HG03565 (cell line): ENCODE measurements at regions not wholly inside any gene's neighbourhood (a gene's known extent, or its start where the extent isn't known, plus 50 kb on each side); places are given as distances from the start of the nearest gene placed in this dataset.

ENCODE experiments used
- ATAC-seq: cut with Tn5 transposase; IDR thresholded peaks from one replicate; pipeline ENCODE4 v1.9.1; 2021; ENCODE audit warnings: mild to moderate bottlenecking, moderate library complexity; ENCODE audit not compliant: unreplicated experiment

- ATAC-seq = no peak
These were observed 98.6 kb upstream of the TMEM168 start for GRCh38 chr7:112888781-112889180.

DNA sequence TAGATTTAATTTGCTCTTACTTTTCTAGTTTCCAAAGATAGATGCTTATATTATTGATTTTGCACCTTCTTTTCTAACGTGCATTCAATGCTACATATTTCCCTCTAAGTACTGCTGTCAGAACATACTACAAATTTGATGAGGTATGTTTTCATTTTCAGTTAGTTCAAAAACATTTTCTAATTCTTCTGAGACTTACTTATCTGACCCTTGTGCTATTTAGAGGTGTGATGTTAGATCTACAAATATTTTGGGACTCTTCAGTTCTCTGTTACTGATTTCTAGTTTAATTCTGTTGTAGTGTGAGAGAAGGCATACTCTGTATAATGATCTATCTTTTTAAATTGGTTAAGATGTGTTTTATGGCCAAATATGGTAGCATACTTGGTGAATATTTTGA lies 97.8 kb upstream of the TMEM168 start:
- no peak for ATAC-seq

DNA sequence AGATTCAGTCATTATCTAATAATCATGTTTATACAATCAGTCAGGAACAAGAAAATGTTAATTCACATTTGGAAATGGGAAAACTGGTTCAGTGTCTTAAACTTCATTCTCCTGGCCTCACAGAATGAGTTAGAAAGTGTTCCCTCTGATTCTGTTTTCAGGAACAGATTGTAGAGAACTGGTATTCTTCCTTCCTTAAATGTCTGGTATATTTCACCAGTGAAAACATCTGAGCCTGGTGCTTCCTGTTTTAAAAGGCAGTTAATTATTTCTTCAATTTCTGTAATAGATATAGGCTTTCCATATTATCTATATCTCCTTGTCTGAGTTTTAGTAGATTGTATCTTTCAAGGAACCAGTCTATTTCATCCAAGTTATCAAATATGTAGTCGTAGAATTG lies 97.1 kb upstream of the TMEM168 start:
- ATAC-seq = no peak

DNA sequence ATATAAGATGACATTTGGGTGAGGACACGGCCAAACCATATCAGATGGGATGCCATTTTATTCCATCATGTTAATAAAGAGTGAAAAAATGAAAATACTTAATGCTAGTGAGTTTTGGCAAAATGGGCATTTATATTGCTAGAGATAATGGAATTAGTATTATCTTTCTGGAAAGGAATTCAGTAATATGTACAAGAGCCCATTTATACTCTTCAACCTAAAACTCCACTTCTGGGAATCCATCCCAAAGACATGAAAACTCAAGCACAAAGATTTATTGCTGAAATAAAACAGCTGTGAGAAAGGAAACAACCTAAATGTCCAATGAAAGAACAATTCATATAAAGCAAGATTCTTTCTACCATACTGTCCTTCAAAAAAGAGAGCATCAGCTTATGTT lies 96.0 kb upstream of the TMEM168 start:
- no peak for ATAC-seq

GRCh38 chr7:112882991-112883390 lies 92.8 kb upstream of the TMEM168 start:
- ATAC-seq = no peak

GRCh38 chr7:112882511-112882910 lies 92.3 kb upstream of the TMEM168 start:
- no peak for ATAC-seq

- ATAC-seq = no peak
These were observed 91.8 kb upstream of the TMEM168 start for GRCh38 chr7:112882022-112882421.

- ATAC-seq = no peak
These were observed 90.7 kb upstream of the TMEM168 start for GRCh38 chr7:112880818-112881418.

- no peak for ATAC-seq
These were observed 87.7 kb upstream of the TMEM168 start for GRCh38 chr7:112877691-112878460.

DNA sequence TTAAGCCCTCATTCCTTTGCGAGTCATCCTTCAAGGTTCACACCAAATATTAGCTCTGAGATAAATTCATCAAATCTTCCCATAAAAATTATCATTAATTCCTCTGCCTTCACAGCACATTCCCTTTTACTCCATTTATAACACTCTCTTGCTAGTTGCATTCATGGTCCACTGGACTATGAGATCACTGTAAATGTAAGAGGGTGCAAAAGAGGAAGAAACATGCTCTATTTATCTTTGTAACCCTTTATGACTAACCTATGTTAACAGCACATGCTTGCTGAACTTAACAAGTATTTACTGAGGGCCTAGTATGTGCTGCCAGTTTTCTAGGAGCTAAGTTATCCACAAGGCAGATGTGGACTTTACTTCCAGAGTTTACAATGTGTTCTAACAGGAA lies 86.7 kb upstream of the TMEM168 start:
- no peak for ATAC-seq

GRCh38 chr7:112874909-112875308 lies 84.7 kb upstream of the TMEM168 start:
- no peak for ATAC-seq

- ATAC-seq = peak; percentile 46
These were observed 83.8 kb upstream of the TMEM168 start for GRCh38 chr7:112873831-112874553.

DNA sequence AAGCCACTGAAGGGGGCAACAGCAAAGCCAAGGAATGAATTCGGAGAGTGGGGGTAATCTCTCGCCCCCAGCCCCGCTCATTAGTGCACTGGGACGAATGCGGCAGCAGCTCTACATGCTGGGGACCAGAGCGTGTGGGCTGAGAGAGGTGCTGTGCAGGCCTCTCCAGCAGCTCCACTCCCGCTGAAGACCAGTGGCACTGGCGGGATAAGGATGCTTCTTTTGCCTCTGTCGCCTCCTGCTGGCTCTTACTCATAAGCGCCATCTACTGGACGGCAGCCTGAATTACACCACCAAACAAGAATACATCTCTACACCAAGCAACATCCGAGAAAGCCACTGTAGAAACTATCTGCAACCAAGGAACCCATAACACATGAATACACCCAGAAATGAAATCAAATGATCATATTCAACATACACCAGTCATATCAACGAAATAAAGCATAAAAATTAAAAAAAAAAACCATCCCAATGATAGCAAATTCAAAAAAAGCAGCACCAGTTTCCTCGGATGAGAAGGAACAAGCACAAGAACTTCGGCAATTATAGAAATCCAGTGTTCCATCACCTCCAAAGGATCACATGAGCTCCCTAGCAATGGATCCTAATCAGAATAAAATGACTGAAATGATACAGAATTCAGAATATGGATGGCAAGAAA lies 79.0 kb upstream of the TMEM168 start:
- no peak for ATAC-seq

DNA sequence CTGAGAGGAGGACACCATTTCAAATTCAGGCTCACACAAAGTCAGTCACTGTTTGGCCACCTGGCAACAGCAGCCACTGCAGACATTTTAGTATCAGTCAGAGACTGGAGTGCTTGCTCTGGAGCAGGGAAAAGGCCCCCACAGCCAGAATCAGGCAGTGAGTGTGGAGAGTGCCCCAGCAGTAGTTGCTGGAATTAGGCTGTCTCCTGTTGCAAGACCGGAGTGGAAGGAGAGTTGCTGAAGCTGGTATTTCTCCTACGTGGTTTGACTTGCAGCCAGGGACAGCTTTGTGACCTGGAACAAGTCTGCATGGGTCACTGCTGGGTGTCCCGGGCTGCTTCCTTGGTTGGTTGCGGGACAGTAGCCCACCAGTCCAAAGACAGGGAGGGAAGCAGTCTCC lies 78.4 kb upstream of the TMEM168 start:
- ATAC-seq = no peak

DNA sequence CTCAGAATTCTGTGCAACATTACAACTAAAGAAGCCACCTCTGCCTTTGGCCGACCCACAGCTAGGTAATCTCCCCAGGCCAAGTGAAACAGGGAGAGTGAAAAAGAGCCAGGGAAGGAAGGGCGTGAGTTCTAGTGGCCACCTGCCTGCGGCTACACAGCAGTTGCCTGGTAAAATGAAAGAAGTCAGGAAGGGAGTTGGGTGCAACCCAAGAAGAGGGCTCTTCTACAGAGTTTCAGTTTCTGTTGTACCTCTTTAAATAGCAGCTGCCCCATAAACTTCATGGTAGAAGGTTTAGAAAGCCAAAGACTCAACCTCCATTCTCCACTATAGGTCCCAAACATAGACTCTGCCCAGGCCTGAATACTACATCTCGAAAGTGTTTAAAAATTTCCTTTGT lies 76.2 kb upstream of the TMEM168 start:
- peak; percentile 97 for ATAC-seq

DNA sequence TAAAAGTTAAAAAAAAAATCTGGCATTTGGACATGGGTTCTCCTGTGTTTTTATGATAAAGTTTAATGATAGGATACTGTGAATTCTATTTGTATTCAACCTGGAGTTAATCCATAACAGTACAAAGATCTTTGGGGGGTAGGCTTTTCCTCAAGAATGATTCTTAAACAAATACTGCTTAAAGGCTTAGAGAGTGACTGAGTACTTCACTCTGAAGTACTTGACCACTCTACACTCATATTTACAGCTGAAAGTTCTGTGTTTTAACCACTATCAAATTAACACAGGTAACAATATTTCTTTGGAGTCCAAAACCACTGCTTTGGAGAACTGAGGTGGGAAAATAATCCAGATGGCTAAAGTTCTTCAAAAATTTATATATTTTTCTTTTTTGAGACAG lies 74.2 kb upstream of the TMEM168 start:
- no peak for ATAC-seq

- no peak for ATAC-seq
These were observed 68.6 kb upstream of the TMEM168 start for GRCh38 chr7:112858838-112859237.

- no peak for ATAC-seq
These were observed 65.0 kb upstream of the TMEM168 start for GRCh38 chr7:112855227-112855626.

DNA sequence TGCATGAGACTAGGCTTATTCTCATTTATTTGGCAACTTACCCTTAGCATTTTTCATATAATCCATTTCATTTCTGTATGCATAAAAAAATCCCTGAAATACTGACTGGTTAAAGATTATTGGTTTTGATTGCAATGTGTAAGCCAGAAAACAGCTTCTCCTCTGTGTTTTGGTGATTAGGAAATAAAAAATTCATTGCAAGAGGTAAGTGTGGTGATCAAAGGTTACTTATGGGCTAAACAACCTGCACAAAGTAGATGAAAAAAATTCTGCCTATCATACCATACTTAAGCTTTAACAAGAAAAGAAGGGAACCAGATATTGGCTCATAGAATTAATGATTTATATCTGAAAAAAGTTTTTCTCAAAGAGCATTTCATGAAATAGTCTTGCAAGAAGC lies 64.0 kb upstream of the TMEM168 start:
- no peak for ATAC-seq

DNA sequence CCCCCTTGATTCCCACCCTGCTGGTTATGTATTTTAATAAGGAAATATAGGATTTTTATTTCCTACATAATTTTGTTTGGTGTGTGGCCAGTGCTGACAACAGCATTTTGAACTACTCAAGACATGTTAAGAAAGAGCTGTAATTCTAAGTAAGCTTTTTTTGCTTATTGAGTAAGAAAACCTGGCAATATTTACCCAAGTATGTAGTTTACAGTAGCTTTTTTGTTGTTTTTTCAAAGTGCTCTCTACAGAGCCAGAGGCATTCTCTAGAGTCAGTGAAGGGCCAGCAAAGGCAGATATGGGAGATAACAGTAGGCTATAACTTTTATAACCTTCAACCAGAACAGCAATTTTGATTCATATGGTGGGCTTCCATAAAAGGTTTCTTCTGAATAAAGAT lies 63.2 kb upstream of the TMEM168 start:
- no peak for ATAC-seq

DNA sequence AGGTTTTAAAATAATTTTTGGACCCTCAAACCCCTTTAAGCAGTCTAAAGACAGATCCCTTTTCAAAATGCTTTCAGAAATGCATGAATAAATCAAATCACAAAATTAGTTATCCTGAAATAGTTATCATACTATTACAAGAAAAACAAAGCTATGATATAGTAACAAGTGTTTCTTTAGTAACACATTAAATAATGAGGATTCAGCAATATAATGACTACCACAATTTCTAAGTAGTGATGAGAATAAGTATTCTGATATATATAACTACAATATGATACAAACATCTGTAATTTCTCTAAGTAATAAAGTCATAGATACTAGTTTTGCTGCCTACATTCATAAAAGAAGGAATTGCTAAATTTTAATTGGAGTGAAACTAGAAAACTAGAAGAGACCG lies 53.0 kb upstream of the TMEM168 start:
- no peak for ATAC-seq
